Spleen (tissue), 7 donors: ENCODE measurements at regions not wholly inside any gene's neighbourhood (a gene's known extent, or its start where the extent isn't known, plus 50 kb on each side); places are given as distances from the start of the nearest gene placed in this dataset.
"Not testable (repeated sequence)": the region's sequence is repeated elsewhere in the genome, so short reads cannot be mapped to it uniquely, and the experiment has no call there.

ENCODE experiments used
- CTCF ChIP-seq, 11 experiments: fragments of 200-600 bp in 7 of 11; fragments of 450-650 bp in 4 of 11; sonication (generic) in 4 of 11; IDR thresholded peaks in 8 of 11; conservative IDR thresholded peaks in 3 of 11; 1 replicate in 7 of 11; 2 replicates in 4 of 11; pipeline versions ENCODE4 v1.4.0 to v1.8.0; 2016 to 2021; ENCODE audit warnings: antibody characterized with exemption in 11 of 11, inconsistent platforms in 4 of 11, mild to moderate bottlenecking in 1 of 11
- POLR2A ChIP-seq, 3 donors: fragments of 450-650 bp; IDR thresholded peaks; one replicate each; pipeline ENCODE4 v1.5.1; 2017; ENCODE audit warnings: antibody characterized with exemption in 3 of 3, mild to moderate bottlenecking in 1 of 3
- POLR2AphosphoS5 ChIP-seq, 3 donors: sonication (generic); formaldehyde crosslinking; IDR thresholded peaks; one replicate each; pipeline ENCODE4 v1.5.1; 2017; ENCODE audit warnings: antibody characterized with exemption in 3 of 3
- donor health status: DM: no; HTN: no; CAD: no; lungs with moderate emphysema.
- donor health status: DM: no; HTN: no; CAD: no.
- donor health status: DM: no; HTN: no; CAD: no.

GRCh38 chr22:22300511-22300910, 55.9 kb downstream of the VPREB1 start:
- TF ChIP-seq CTCF (IDR thresholded peaks at IDR 0.05 in 8 of 11, conservative IDR thresholded peaks at IDR 0.05 in 3 of 11); POLR2AphosphoS5 (IDR thresholded peaks at IDR 0.05); POLR2A (IDR thresholded peaks at IDR 0.05): not testable (repeated sequence)
